GM12892 (cell line): ENCODE measurements at regions not wholly inside any gene's neighbourhood (a gene's known extent, or its start where the extent isn't known, plus 50 kb on each side); places are given as distances from the start of the nearest gene placed in this dataset.

Source experiments
- POLR2A ChIP-seq: IDR thresholded peaks from 2 replicates; pipeline ENCODE4 v1.6.1; 2011; ENCODE audit warnings: low read depth, low read length, control low read depth
- POLR2AphosphoS5 ChIP-seq: IDR thresholded peaks from 2 replicates; pipeline ENCODE4 v1.6.1; 2011; ENCODE audit warnings: low read depth, low read length, control low read depth
- TAF1 ChIP-seq: IDR thresholded peaks from 2 replicates; pipeline ENCODE4 v1.6.1; 2011; ENCODE audit warnings: low read depth, mild to moderate bottlenecking, control low read depth, low read length, borderline replicate concordance

GRCh38 chr19:34109596-34109995 lies 62.7 kb upstream of the LSM14A start:
- TF ChIP-seq POLR2AphosphoS5 (no peak), POLR2A (no peak), TAF1 (no peak)
